ENCODE measurements at regions not wholly inside any gene's neighbourhood (a gene's known extent, or its start where the extent isn't known, plus 50 kb on each side); places are given as distances from the start of the nearest gene placed in this dataset.

DNA sequence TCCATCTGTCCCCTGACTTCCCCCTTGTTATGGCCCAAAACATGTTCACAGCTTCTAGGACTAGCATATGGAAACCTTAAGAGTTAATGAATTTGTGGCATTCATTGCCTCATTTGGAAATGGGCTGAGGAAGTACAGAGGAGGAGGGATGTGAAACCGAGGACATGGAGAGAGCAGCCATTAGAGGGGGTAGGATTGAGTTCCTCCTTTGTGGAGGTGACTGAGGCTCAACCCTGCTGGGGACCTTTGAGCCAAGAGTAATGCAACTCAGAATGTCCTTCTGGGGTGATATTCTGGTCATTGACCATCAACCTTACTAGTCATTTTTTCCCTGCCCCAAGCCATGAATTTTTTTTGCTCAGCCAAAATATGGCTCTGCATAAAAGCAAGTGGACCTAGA lies 109.4 kb downstream of the ZNF518B start:
- intact Hi-C loops (cut with DNase I), result no loop called here
- Histone ChIP-seq H3K4me1 (replicated peaks) (no peaks in the 10 kb centered on the region), H3K36me3 (no peaks in the 10 kb centered on the region), H3K9me3 (no peaks in the 10 kb centered on the region), H3K27me3 (replicated peaks; ENCODE audit: insufficient read depth) (no peaks in the 10 kb centered on the region), H3K27ac (no peak overlapping the region), H3K4me3 (no peak overlapping the region)
- no peak for DNase-seq (ENCODE audit: low spot score)
- TF ChIP-seq CTCF (IDR thresholded peaks at IDR 0.05), result no peak
- TF ChIP-seq POLR2A (IDR thresholded peaks at IDR 0.05), result no peak
- no peak for TF ChIP-seq POLR2AphosphoS5 (IDR thresholded peaks at IDR 0.05)
- 70% methylated on average over 1 of the region's 1 CpG for WGBS

GRCh38 chr4:10347281-10347795 lies 109.9 kb downstream of the ZNF518B start:
- intact Hi-C loops (cut with DNase I), result no loop called here
- no peak overlapping the region for H3K27ac ChIP-seq
- no peaks in the 10 kb centered on the region for H3K36me3 ChIP-seq
- no peaks in the 10 kb centered on the region for H3K9me3 ChIP-seq
- no peak for TF ChIP-seq CTCF (IDR thresholded peaks at IDR 0.05)
- no peak for TF ChIP-seq POLR2A (IDR thresholded peaks at IDR 0.05)
- TF ChIP-seq POLR2AphosphoS5 (IDR thresholded peaks at IDR 0.05), result no peak
- WGBS, result 56% methylated on average over 5 of the region's 5 CpGs
- no peaks in the 10 kb centered on the region for H3K27me3 ChIP-seq (replicated peaks; ENCODE audit: insufficient read depth)
- H3K4me3 ChIP-seq, result no peak overlapping the region
- no peaks in the 10 kb centered on the region for H3K4me1 ChIP-seq (replicated peaks)
- DNase-seq (ENCODE audit: low spot score), result no peak

- no peak overlapping the region for H3K4me3 ChIP-seq
- 79% methylated on average over 2 of the region's 2 CpGs for WGBS
- no peak for DNase-seq (ENCODE audit: low spot score)
- no peaks in the 10 kb centered on the region for H3K27me3 ChIP-seq (replicated peaks; ENCODE audit: insufficient read depth)
- intact Hi-C loops (cut with DNase I), result no loop called here
- TF ChIP-seq POLR2A (IDR thresholded peaks at IDR 0.05) (no peak), CTCF (IDR thresholded peaks at IDR 0.05) (no peak), POLR2AphosphoS5 (IDR thresholded peaks at IDR 0.05) (no peak)
- H3K9me3 ChIP-seq, result no peaks in the 10 kb centered on the region
- H3K4me1 ChIP-seq (replicated peaks), result no peaks in the 10 kb centered on the region
- no peaks in the 10 kb centered on the region for H3K36me3 ChIP-seq
- H3K27ac ChIP-seq, result no peak overlapping the region
These were observed 111.2 kb downstream of the ZNF518B start for GRCh38 chr4:10346023-10346422.

GRCh38 chr4:10345381-10345784 lies 111.8 kb downstream of the ZNF518B start:
- TF ChIP-seq CTCF (IDR thresholded peaks at IDR 0.05) (no peak), POLR2A (IDR thresholded peaks at IDR 0.05) (no peak), POLR2AphosphoS5 (IDR thresholded peaks at IDR 0.05) (no peak)
- Histone ChIP-seq H3K36me3 (no peaks in the 10 kb centered on the region), H3K9me3 (no peaks in the 10 kb centered on the region), H3K27ac (no peak overlapping the region), H3K27me3 (replicated peaks; ENCODE audit: insufficient read depth) (no peaks in the 10 kb centered on the region), H3K4me1 (replicated peaks) (no peaks in the 10 kb centered on the region), H3K4me3 (no peak overlapping the region)
- intact Hi-C loops (cut with DNase I), result no loop called here
- 82% methylated on average over 3 of the region's 3 CpGs for WGBS
- DNase-seq (ENCODE audit: low spot score), result no peak

- H3K4me1 ChIP-seq (replicated peaks), result no peaks in the 10 kb centered on the region
- H3K27me3 ChIP-seq (replicated peaks; ENCODE audit: insufficient read depth), result no peaks in the 10 kb centered on the region
- WGBS, result 83% methylated on average over 4 of the region's 4 CpGs
- H3K27ac ChIP-seq, result no peak overlapping the region
- no peak for DNase-seq (ENCODE audit: low spot score)
- no peaks in the 10 kb centered on the region for H3K36me3 ChIP-seq
- no peak for TF ChIP-seq CTCF (IDR thresholded peaks at IDR 0.05)
- TF ChIP-seq POLR2A (IDR thresholded peaks at IDR 0.05), result no peak
- no peak for TF ChIP-seq POLR2AphosphoS5 (IDR thresholded peaks at IDR 0.05)
- no peaks in the 10 kb centered on the region for H3K9me3 ChIP-seq
- intact Hi-C loops (cut with DNase I), result no loop called here
- no peak overlapping the region for H3K4me3 ChIP-seq
These were observed 112.4 kb downstream of the ZNF518B start for GRCh38 chr4:10344824-10345223.

Data from prostate gland (tissue), 2 donors.